G401.6 (cell line): ENCODE measurements at regions not wholly inside any gene's neighbourhood (a gene's known extent, or its start where the extent isn't known, plus 50 kb on each side); places are given as distances from the start of the nearest gene placed in this dataset.
A peak's percentile ranks its signal among the peaks of the same experiment; 100 is the strongest.
"Not testable (repeated sequence)": the region's sequence is repeated elsewhere in the genome, so short reads cannot be mapped to it uniquely, and the experiment has no call there.

Experiments
- FAIRE-seq: peaks from 2 replicates; lab custom pipeline; 2012; peaks lifted over from hg19 to GRCh38; lab: Jason Lieb, UNC

DNA sequence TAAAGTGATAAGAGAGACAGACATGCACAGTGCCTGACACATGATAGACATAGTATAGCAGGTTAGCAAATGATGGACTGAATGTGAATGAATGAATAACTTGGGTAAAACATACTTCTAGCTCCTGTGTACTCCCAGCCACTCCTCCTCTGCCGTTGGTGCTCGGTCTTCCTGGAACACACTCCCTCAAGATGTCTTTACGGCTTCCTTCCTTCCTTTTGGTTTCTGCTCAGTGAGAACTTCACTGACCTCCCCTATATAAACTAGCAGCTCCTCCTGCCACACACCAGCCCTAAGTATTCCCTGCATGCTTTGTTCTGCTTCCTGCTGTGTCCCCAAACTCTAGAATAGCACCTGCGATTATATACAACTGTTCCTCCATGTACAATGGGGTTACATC lies 50.2 kb downstream of the RAD54L2 start:
- FAIRE-seq, result no peak

DNA sequence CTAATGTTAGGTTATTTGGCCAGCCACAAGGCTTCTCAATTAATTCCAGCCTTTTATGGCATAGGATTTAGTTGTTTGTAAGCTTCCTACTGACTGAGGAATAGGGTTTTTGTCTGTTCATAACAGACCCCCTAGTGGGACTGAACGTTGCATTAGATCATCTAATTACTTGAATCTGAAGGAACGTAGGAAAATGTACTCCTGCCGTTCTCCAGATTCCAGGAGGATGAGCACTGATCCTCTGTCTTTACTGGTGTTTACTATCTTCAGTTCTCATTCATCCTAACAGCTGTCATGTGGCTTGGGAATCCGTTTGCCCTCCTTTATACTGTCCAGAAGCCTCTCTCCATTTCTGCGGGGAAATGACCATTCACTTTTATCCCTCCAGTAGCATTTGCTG lies 52.7 kb downstream of the RAD54L2 start:
- FAIRE-seq, result no peak

DNA sequence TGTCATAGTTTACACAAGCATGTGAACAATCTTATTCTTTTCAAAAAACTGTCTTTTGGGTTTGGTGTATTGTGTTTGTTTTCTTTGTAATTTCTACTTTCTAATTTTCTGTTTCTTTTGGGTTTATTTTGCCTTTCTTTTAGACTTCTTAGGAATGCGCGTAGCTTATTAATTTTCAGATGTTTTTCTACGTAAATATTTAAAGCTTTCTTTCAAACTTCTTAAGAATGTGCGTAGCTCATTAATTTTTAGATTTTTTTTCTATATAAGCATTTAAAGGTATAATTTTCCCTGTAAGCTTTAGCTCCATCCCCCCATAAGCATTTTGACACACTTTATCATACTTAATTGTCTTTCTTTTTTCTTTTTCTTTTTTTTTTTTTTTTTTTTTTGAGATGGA lies 55.2 kb downstream of the RAD54L2 start:
- FAIRE-seq, result no peak

GRCh38 chr3:51599638-51600037 lies 61.1 kb downstream of the RAD54L2 start:
- FAIRE-seq, result not testable (repeated sequence)

GRCh38 chr3:51604212-51604611 lies 65.7 kb downstream of the RAD54L2 start:
- FAIRE-seq, result no peak

DNA sequence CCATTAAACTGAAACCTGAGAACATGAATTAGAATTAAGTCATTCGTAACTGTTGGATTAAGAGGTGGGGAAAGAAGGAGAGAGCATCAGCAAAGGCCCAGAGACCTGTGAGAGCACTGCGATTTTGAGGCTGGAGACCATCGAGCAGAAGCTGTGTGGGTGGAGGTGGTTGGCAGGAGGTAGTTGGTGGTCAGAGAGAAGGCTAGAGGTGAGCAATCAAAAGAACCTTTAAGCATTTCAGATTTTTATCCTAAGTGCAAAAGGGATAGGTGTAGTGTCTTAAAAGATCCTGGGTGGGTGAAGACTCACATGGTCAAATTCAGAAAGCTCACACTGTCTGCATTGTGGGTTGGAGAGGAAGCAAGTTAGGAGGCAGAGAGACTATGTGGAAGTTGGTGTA lies 65.1 kb upstream of the TEX264 start:
- FAIRE-seq, result no peak

GRCh38 chr3:51606871-51607270 lies 64.2 kb upstream of the TEX264 start:
- peak; percentile 8 for FAIRE-seq

- not testable (repeated sequence) for FAIRE-seq
Measured at GRCh38 chr3:51607591-51608325, 63.3 kb upstream of the TEX264 start.

DNA sequence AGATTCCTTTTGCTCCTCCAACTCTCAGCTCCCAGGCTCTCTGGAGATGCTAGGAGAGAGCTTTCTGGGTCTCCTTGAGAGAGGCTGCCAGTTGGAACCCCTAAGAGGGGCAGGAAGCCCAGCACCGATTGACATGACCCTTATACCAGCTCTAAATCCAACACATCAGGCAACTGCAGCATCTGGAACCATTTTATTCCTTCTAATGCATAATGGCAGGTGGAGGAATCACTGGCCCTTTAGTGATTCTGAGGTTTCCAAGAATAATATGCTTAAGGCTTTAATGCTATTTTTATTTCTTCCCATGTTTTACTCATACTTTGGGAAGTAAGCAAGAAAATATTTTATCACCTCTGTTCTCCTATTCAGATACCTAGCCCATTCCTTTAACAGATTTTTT lies 60.3 kb upstream of the TEX264 start:
- FAIRE-seq, result no peak

- no peak for FAIRE-seq
Measured at GRCh38 chr3:51617597-51617996, 53.5 kb upstream of the TEX264 start.

GRCh38 chr3:51618038-51618437 lies 53.0 kb upstream of the TEX264 start:
- not testable (repeated sequence) for FAIRE-seq

DNA sequence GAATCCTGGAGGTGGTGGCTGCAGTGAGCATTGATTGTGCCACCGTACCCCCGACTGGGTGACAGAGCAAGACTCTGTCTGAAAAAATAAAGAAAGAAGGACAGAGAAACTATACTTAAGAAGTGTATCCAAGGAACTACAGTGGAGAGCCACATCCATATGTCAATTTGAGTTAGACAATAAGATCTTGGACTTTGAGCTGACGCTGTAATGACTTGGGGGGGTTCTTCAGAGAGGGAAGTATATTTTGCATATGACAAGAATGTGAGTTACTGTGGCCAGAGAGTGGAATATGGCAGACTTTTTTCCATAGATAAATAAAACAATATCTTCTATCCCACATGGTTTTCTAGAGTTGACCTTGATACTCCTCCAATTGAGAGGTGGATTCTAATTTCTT lies 52.6 kb upstream of the TEX264 start:
- no peak for FAIRE-seq

DNA sequence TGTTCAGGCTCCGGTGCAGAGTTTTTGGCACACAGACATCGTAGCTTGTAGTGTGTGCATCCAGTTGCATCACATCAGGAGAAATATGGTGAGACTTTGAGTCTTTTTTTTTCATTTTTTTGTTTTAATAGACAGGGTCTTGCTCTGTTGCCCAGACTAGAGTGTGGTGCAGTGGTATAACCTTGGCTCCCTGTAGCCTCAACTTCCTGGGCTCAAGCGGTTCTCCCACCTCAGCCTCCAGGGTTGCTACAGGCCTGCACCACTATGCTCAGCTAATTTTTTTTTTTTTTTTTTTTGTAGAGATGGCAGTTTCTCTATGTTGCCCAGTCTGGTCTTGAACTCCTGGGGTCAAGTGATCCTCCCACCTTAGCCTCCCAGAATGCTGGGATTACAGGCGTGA lies 51.1 kb upstream of the TEX264 start:
- FAIRE-seq, result no peak

DNA sequence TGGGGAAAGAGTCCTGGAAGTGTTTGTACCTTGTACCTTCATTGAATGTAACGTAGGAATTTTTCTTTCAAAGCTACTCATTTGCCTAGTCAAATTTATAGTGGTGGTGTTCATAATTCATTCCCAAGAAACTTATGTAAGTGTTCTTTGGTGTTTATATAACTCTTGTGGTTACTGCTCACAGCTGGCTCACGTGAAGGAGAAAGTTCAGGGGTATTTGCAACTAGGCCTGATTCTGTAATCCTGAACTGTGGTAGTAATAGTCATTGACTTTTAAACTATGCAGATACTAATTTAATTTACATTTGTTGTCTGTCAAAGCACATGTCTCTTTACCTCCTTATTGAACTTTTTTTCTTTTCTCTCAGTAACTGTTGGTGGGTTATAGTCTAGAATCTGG lies 50.5 kb upstream of the TEX264 start:
- no peak for FAIRE-seq

GRCh38 chr3:51621091-51621892 lies 49.8 kb upstream of the TEX264 start:
- no peak for FAIRE-seq
